ENCODE measurements at regions not wholly inside any gene's neighbourhood (a gene's known extent, or its start where the extent isn't known, plus 50 kb on each side); places are given as distances from the start of the nearest gene placed in this dataset.

DNA sequence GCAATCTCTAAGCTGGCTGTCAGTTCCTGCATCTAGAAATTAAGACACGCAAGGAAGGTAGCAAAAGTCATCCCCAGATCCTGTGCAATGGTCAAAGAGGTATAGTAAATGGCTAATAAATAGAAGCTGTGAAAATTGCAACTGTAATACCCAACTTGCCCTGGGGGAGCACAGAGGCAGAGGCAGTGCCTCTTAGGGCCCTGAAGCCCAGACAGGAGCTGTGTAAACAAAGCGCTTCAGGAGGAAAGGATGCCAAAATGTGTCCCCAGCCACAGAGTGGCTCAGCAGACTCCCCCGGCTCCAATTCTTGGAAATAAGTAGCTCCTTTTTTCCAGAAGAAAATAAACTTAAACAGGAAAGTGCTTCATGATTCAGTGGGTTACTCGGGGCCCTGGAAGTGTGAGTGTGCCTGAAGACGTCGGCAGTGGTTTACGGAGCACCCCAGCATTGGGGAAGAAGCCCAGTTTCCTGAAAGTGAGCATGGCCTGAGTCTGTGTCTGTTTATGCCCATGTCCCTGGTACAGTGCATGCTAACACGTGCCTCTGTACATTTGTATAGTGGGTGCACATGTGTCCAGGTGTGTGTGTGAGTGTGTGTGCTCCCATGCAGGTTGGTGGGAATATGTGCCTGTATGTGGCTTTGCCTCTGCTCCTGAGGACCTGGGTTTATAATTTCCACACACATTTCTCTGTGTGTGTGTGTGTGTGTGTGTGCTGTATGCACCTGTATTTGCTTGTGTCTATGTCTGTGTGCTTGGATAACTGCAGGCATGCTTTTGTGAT is 246.7 kb downstream of the MAFB start:
- TF ChIP-seq, protein P1, sequence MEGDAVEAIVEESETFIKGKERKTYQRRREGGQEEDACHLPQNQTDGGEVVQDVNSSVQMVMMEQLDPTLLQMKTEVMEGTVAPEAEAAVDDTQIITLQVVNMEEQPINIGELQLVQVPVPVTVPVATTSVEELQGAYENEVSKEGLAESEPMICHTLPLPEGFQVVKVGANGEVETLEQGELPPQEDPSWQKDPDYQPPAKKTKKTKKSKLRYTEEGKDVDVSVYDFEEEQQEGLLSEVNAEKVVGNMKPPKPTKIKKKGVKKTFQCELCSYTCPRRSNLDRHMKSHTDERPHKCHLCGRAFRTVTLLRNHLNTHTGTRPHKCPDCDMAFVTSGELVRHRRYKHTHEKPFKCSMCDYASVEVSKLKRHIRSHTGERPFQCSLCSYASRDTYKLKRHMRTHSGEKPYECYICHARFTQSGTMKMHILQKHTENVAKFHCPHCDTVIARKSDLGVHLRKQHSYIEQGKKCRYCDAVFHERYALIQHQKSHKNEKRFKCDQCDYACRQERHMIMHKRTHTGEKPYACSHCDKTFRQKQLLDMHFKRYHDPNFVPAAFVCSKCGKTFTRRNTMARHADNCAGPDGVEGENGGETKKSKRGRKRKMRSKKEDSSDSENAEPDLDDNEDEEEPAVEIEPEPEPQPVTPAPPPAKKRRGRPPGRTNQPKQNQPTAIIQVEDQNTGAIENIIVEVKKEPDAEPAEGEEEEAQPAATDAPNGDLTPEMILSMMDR (IDR thresholded peaks at IDR 0.05; ENCODE audit: insufficient read depth, low read depth, low read length, missing control alignments): peak; percentile 18
- H3K4me3 ChIP-seq (ENCODE audit: low read length): no peak overlapping the region
- DNase-seq (ENCODE audit: low read depth): no peak

- TF ChIP-seq, protein P1 (IDR thresholded peaks at IDR 0.05; ENCODE audit: insufficient read depth, low read depth, low read length, missing control alignments): no peak
- H3K4me3 ChIP-seq (ENCODE audit: low read length): no peak overlapping the region
- DNase-seq (ENCODE audit: low read depth): peak; percentile 39
Observed at GRCh38 chr20:40441771-40442170, 247.3 kb downstream of the MAFB start.

- DNase-seq (ENCODE audit: low read depth): no peak
- TF ChIP-seq, protein P1 (IDR thresholded peaks at IDR 0.05; ENCODE audit: insufficient read depth, low read depth, low read length, missing control alignments): no peak
- no peak overlapping the region for H3K4me3 ChIP-seq (ENCODE audit: low read length)
Observed at GRCh38 chr20:40438161-40438830, 250.7 kb downstream of the MAFB start.

DNA sequence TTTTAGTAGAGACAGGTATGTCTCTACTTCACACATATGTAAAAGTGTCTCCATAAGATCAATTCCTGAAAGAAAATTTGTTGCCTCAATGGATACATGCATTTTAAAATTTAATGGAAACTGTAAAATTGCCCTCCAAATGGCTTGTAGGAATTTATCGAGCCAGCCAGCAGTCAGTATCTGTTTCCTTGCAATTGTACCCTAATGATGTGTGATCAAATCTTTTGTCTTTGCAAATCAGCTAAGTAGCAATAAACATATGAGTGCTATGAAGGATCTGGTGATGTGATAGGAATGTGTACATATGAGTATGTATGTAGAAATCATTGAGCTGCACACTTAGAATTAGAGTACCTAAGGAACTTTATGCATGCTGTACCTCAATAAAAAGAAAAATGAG is 253.0 kb downstream of the MAFB start:
- no peak overlapping the region for H3K4me3 ChIP-seq (ENCODE audit: low read length)
- DNase-seq (ENCODE audit: low read depth): no peak
- TF ChIP-seq, protein P1 (IDR thresholded peaks at IDR 0.05; ENCODE audit: insufficient read depth, low read depth, low read length, missing control alignments): no peak

GRCh38 chr20:40435146-40435895 is 253.7 kb downstream of the MAFB start:
- TF ChIP-seq, protein P1 (IDR thresholded peaks at IDR 0.05; ENCODE audit: insufficient read depth, low read depth, low read length, missing control alignments): no peak
- DNase-seq (ENCODE audit: low read depth): no peak
- H3K4me3 ChIP-seq (ENCODE audit: low read length): no peak overlapping the region

DNA sequence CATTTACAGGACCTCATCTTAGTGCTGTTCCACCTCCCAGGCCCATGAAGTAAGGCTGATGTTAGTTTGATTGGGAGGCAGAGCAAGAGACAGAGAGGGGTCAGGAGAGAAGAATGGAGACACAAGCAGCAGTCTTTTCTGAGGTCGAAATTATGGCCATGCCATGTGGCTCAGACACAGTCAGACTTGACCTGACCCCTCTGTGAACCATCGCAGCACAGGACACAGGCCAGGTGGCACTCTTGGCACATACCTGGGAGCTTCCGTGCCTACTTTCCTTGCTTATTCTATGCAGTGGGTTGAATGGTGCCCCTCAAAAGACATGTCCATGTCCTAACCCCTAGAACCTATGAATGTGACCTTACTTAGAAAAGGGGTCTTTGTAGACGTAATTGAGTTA is 254.9 kb downstream of the MAFB start:
- TF ChIP-seq, protein P1 (IDR thresholded peaks at IDR 0.05; ENCODE audit: insufficient read depth, low read depth, low read length, missing control alignments): no peak
- DNase-seq (ENCODE audit: low read depth): no peak
- H3K4me3 ChIP-seq (ENCODE audit: low read length): no peak overlapping the region

Data from epithelial cell of esophagus (primary cell).